HCT116 (cell line): ENCODE measurements at regions not wholly inside any gene's neighbourhood (a gene's known extent, or its start where the extent isn't known, plus 50 kb on each side); places are given as distances from the start of the nearest gene placed in this dataset.

Source experiments
- ATAC-seq: fragments of 200-7000 bp; cut with Tn5 transposase; 2 replicates; pipeline ENCODE4 v1.9.1; 2020; ENCODE audit warnings: mild to moderate bottlenecking, moderate library complexity
- BruUV-seq: library from RNA; stranded (reverse); fragments of 400-500 nt; replicated peaks from 2 replicates; lab custom pipeline; 2021; lab: Mats Ljungman, UMichigan
- CTCF ChIA-PET: fragments of 300-600 bp; sonication (Branson Sonifier 250); formaldehyde crosslinking; loops from one replicate; lab custom pipeline; 2021; ENCODE audit warnings: antibody characterized with exemption; lab: Charles Lee
- POLR2A ChIA-PET: fragments of 300-600, 350-600 bp; sonication (Branson Sonifier 250); formaldehyde crosslinking; loops from one replicate; lab custom pipeline; 2021; ENCODE audit warnings: antibody characterized with exemption; lab: Charles Lee
- RAD21 ChIA-PET, 2 experiments: fragments of 300-600 bp; sonication (Branson Sonifier 250); formaldehyde crosslinking; loops; one replicate each; lab custom pipeline; 2023; ENCODE audit warnings: low total read pairs in 2 of 2; ENCODE audit not compliant: uncharacterized antibody in 2 of 2, unreplicated experiment in 2 of 2, low non-redundant PET in 1 of 2; lab: Charles Lee
- DNase-seq: peaks from one replicate; pipeline ENCODE4 v3.0.0-alpha.2; 2010; ENCODE audit warnings: low read depth, low spot score
- H2AFZ ChIP-seq: fragments of 200-600 bp; shearing (Covaris generic), sonication (generic); 2 replicates; pipeline ENCODE4 v1.6.1; 2017; ENCODE audit warnings: low read depth, mixed run types, mixed read lengths, antibody characterized with exemption, low read length; ENCODE audit not compliant: poor library complexity, severe bottlenecking
- H3K27ac ChIP-seq: 2 replicates; pipeline ENCODE4 v1.5.1; 2012; ENCODE audit warnings: low read depth, low read length
- H3K27me3 ChIP-seq: fragments of 200-600 bp; sonication (generic); 2 replicates; pipeline ENCODE4 v1.6.1; 2016; ENCODE audit warnings: mixed run types, low read length, mixed read lengths; ENCODE audit not compliant: insufficient read depth
- H3K36me3 ChIP-seq, 2 experiments: fragments of 200-500 bp in 1 of 2; fragments of 200-600 bp in 1 of 2; sonication (Bioruptor generic) in 1 of 2; sonication (generic) in 1 of 2; 2 replicates each; pipeline versions ENCODE4 v1.5.1 to v1.6.1; 2014 to 2016; ENCODE audit warnings: low read length in 2 of 2, inconsistent platforms in 1 of 2, mixed read lengths in 1 of 2, mixed run types in 1 of 2; ENCODE audit not compliant: insufficient read depth in 2 of 2, control insufficient read depth in 1 of 2
- H3K4me1 ChIP-seq, 2 experiments: fragments of 200-600 bp in 1 of 2; sonication (generic) in 1 of 2; 2 replicates each; pipeline versions ENCODE4 v1.5.1 to v1.6.1; 2012 to 2017; ENCODE audit warnings: low read length in 2 of 2, inconsistent platforms in 1 of 2, mild to moderate bottlenecking in 1 of 2, mixed read lengths in 1 of 2, mixed run types in 1 of 2, moderate library complexity in 1 of 2; ENCODE audit not compliant: insufficient read depth in 2 of 2, control insufficient read depth in 1 of 2
- H3K4me2 ChIP-seq: fragments of 200-600 bp; sonication (generic); 2 replicates; pipeline ENCODE4 v1.6.1; 2017; ENCODE audit warnings: mixed run types, low read length, mixed read lengths
- H3K4me3 ChIP-seq, 2 experiments: fragments of 200-600 bp in 1 of 2; sonication (generic) in 1 of 2; replicated peaks in 1 of 2; 2 replicates each; pipeline ENCODE4 v1.5.1; 2011 to 2016; ENCODE audit warnings: low read length in 2 of 2, control low read depth in 1 of 2, low read depth in 1 of 2, mild to moderate bottlenecking in 1 of 2, mixed read lengths in 1 of 2, mixed run types in 1 of 2
- H3K79me2 ChIP-seq: fragments of 200-600 bp; sonication (generic); 2 replicates; pipeline ENCODE4 v1.6.1; 2017; ENCODE audit warnings: mild to moderate bottlenecking, mixed run types, low read length, moderate library complexity, mixed read lengths; ENCODE audit not compliant: insufficient read depth
- H3K9ac ChIP-seq: fragments of 200-600 bp; sonication (generic); 2 replicates; pipeline ENCODE4 v1.6.1; 2016; ENCODE audit warnings: low read length, mixed read lengths
- H3K9me2 ChIP-seq: fragments of 200-600 bp; sonication (generic), shearing (Covaris generic); 2 replicates; pipeline ENCODE4 v1.6.1; 2017; ENCODE audit warnings: mixed run types, mild to moderate bottlenecking, moderate library complexity; ENCODE audit not compliant: insufficient read depth
- H3K9me3 ChIP-seq, 2 experiments: fragments of 200-500 bp in 1 of 2; fragments of 200-600 bp in 1 of 2; sonication (Bioruptor generic) in 1 of 2; sonication (generic) in 1 of 2; 2 replicates each; pipeline ENCODE4 v1.6.1; 2014 to 2017; ENCODE audit warnings: low read length in 2 of 2, mixed read lengths in 2 of 2, inconsistent platforms in 1 of 2, low read depth in 1 of 2, mild to moderate bottlenecking in 1 of 2, mixed run types in 1 of 2, moderate library complexity in 1 of 2; ENCODE audit not compliant: control insufficient read depth in 1 of 2, insufficient read depth in 1 of 2
- H4K20me1 ChIP-seq: fragments of 200-600 bp; sonication (generic), shearing (Covaris generic); 2 replicates; pipeline ENCODE4 v1.6.1; 2017; ENCODE audit warnings: mixed run types, mild to moderate bottlenecking, moderate library complexity; ENCODE audit not compliant: insufficient read depth
- CBX3 ChIP-seq: IDR thresholded peaks from 2 replicates; pipeline ENCODE4 v1.6.1; 2012; ENCODE audit warnings: low read depth
- FOSL1 ChIP-seq: IDR thresholded peaks from 2 replicates; pipeline ENCODE4 v1.6.1; 2012; ENCODE audit warnings: low read depth
- JUND ChIP-seq: IDR thresholded peaks from 2 replicates; pipeline ENCODE4 v1.6.1; 2012
- SRF ChIP-seq: IDR thresholded peaks from 2 replicates; pipeline ENCODE4 v1.6.1; 2012; ENCODE audit warnings: low read depth
- YY1 ChIP-seq: IDR thresholded peaks from 2 replicates; pipeline ENCODE4 v1.6.1; 2011; ENCODE audit warnings: low read length, low read depth, moderate library complexity, mild to moderate bottlenecking; ENCODE audit not compliant: insufficient replicate concordance; ENCODE audit errors: extremely low read depth
- intact Hi-C: fragments of 100-400 bp; cut with micrococcal nuclease; formaldehyde crosslinking; loops from 2 replicates; pipeline ENCODE4 v1.10.0; 2022
- TF ChIP-seq, protein P1 (sequence below): IDR thresholded peaks from 2 replicates; pipeline ENCODE4 v1.6.1; 2012; ENCODE audit warnings: low read depth

DNA sequence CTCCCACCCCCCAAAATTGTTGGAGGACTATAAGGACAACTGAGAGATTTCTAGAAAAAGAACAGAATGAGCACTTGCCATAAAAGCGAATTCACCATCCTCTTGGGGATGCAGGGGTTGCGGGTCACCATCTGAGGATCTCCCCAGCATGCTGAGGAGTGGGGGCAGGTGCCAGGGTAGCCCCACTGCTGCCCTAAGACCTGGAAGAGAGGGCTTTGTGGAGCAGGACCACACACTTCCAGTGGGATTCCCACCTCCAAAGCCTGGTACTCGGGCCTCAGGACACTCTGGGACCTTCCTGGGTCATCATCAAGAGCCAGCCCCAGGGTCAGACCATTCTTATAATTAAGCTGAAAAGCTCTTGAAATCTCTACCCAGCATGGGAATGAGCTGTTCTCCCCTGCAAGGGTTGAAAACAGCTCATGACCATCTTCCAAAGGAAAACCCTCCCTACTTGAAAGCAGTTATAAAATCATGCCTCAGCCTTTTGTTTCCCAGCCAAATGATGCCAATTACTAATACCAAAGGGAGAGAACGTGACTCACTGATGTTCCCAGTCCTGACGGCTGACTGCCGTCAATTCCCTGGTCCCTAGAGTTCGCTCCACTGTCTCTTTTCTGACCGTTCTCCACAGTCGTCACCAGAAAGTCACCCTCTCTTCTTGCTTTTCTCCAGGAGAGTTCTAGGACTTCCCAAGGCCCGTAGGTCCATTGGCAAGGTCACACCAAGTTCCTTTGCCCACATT lies 76.8 kb upstream of the CREB3L1 start:
- Histone ChIP-seq H3K36me3 (no peaks in the 10 kb centered on the region), H3K79me2 (no peaks in the 10 kb centered on the region), H3K4me3 (no peak overlapping the region), H3K4me2 (no peak overlapping the region), H3K27me3 (peaks cover 4% of the 10 kb centered on the region; the same call in 1 of the 2 replicates), H4K20me1 (no peaks in the 10 kb centered on the region), H3K9me2 (no peaks in the 10 kb centered on the region), H3K27ac (no peak overlapping the region), H3K9me3 (no peaks in the 10 kb centered on the region), H3K9ac (no peak overlapping the region), H3K4me1 (no peaks in the 10 kb centered on the region), H2AFZ (no peak overlapping the region)
- ChIA-PET CTCF (no interaction called here), RAD21 (no interaction called here), POLR2A (no interaction called here)
- DNase-seq = no peak
- TF ChIP-seq CBX3 (no peak), JUND (no peak), FOSL1 (no peak), SRF (no peak), YY1 (no peak)
- TF ChIP-seq, protein P1, sequence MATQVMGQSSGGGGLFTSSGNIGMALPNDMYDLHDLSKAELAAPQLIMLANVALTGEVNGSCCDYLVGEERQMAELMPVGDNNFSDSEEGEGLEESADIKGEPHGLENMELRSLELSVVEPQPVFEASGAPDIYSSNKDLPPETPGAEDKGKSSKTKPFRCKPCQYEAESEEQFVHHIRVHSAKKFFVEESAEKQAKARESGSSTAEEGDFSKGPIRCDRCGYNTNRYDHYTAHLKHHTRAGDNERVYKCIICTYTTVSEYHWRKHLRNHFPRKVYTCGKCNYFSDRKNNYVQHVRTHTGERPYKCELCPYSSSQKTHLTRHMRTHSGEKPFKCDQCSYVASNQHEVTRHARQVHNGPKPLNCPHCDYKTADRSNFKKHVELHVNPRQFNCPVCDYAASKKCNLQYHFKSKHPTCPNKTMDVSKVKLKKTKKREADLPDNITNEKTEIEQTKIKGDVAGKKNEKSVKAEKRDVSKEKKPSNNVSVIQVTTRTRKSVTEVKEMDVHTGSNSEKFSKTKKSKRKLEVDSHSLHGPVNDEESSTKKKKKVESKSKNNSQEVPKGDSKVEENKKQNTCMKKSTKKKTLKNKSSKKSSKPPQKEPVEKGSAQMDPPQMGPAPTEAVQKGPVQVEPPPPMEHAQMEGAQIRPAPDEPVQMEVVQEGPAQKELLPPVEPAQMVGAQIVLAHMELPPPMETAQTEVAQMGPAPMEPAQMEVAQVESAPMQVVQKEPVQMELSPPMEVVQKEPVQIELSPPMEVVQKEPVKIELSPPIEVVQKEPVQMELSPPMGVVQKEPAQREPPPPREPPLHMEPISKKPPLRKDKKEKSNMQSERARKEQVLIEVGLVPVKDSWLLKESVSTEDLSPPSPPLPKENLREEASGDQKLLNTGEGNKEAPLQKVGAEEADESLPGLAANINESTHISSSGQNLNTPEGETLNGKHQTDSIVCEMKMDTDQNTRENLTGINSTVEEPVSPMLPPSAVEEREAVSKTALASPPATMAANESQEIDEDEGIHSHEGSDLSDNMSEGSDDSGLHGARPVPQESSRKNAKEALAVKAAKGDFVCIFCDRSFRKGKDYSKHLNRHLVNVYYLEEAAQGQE = no peak
- intact Hi-C loops = no loop called here
- no TSS peak for BruUV-seq
- no peak for ATAC-seq
